Activated naive CD4-positive, alpha-beta T cell treated with anti-CD3 and anti-CD28 coated beads for 36 hours (primary cell): ENCODE measurements at regions not wholly inside any gene's neighbourhood (a gene's known extent, or its start where the extent isn't known, plus 50 kb on each side); places are given as distances from the start of the nearest gene placed in this dataset.

ENCODE experiments used
- CTCF ChIA-PET: fragments of 350-600 bp; sonication (Branson Sonifier 250); formaldehyde crosslinking; loops from one replicate; lab custom pipeline; 2021; ENCODE audit warnings: antibody characterized with exemption; lab: Charles Lee
- DNase-seq: peaks from one replicate; pipeline ENCODE4 v3.0.0-alpha.2; 2020
- H3K27ac Mint-ChIP-seq: one replicate; pipeline ENCODE4 v1.8.0; 2021; ENCODE audit warnings: mild to moderate bottlenecking, mixed read lengths
- H3K27me3 Mint-ChIP-seq: one replicate; pipeline ENCODE4 v1.8.0; 2021; ENCODE audit warnings: low read depth, mixed read lengths
- H3K36me3 Mint-ChIP-seq: one replicate; pipeline ENCODE4 v1.8.0; 2021; ENCODE audit warnings: low read depth, mixed read lengths
- H3K4me1 Mint-ChIP-seq: one replicate; pipeline ENCODE4 v1.8.0; 2021; ENCODE audit warnings: low read depth, mixed read lengths
- H3K4me3 Mint-ChIP-seq: one replicate; pipeline ENCODE4 v1.8.0; 2021; ENCODE audit warnings: mild to moderate bottlenecking, moderate library complexity, mixed read lengths
- H3K9me3 Mint-ChIP-seq: one replicate; pipeline ENCODE4 v1.8.0; 2021; ENCODE audit warnings: mixed read lengths
- intact Hi-C: fragments of 100-400 bp; cut with micrococcal nuclease; formaldehyde crosslinking; loops from one replicate; pipeline ENCODE4 v1.15.1; 2023

- H3K27me3 Mint-ChIP-seq, result peaks cover 15% of the 10 kb centered on the region
- intact Hi-C loops, result no loop called here
- H3K4me3 Mint-ChIP-seq, result no peak overlapping the region
- no peak for DNase-seq
- H3K4me1 Mint-ChIP-seq, result no peaks in the 10 kb centered on the region
- no peak overlapping the region for H3K27ac Mint-ChIP-seq
- no peaks in the 10 kb centered on the region for H3K36me3 Mint-ChIP-seq
- H3K9me3 Mint-ChIP-seq, result no peaks in the 10 kb centered on the region
- CTCF ChIA-PET, result no interaction called here
Observed at GRCh38 chr21:40938078-40938477, 91.1 kb upstream of the DSCAM start.

GRCh38 chr21:40938611-40939010, 91.7 kb upstream of the DSCAM start:
- intact Hi-C loops, result no loop called here
- no peaks in the 10 kb centered on the region for H3K4me1 Mint-ChIP-seq

GRCh38 chr21:40947713-40948112, 100.8 kb upstream of the DSCAM start:
- Mint-ChIP-seq H3K4me3 (no peak overlapping the region), H3K27ac (no peak overlapping the region), H3K36me3 (no peaks in the 10 kb centered on the region), H3K9me3 (peaks cover 11% of the 10 kb centered on the region), H3K4me1 (no peaks in the 10 kb centered on the region), H3K27me3 (peaks cover 3% of the 10 kb centered on the region)
- intact Hi-C loops, result no loop called here
- no peak for DNase-seq
- CTCF ChIA-PET, result no interaction called here

More at GRCh38 chr21:40938611-40939010, 91.7 kb upstream of the DSCAM start:
- Mint-ChIP-seq H3K27ac (no peak overlapping the region), H3K36me3 (no peaks in the 10 kb centered on the region), H3K9me3 (no peaks in the 10 kb centered on the region), H3K4me3 (no peak overlapping the region), H3K27me3 (peaks cover 15% of the 10 kb centered on the region)
- DNase-seq, result no peak
- CTCF ChIA-PET, result no interaction called here

GRCh38 chr21:40950970-40951369, 104.0 kb upstream of the DSCAM start:
- Mint-ChIP-seq H3K4me1 (no peaks in the 10 kb centered on the region), H3K4me3 (no peak overlapping the region), H3K36me3 (no peaks in the 10 kb centered on the region), H3K27me3 (no peaks in the 10 kb centered on the region), H3K9me3 (peaks cover 2% of the 10 kb centered on the region), H3K27ac (no peak overlapping the region)
- CTCF ChIA-PET, result no interaction called here
- DNase-seq, result no peak
- intact Hi-C loops, result no loop called here

- no peaks in the 10 kb centered on the region for H3K4me1 Mint-ChIP-seq
- no peak overlapping the region for H3K27ac Mint-ChIP-seq
- CTCF ChIA-PET, result no interaction called here
- H3K4me3 Mint-ChIP-seq, result no peak overlapping the region
- H3K9me3 Mint-ChIP-seq, result peaks cover 2% of the 10 kb centered on the region
- peaks cover 7% of the 10 kb centered on the region for H3K27me3 Mint-ChIP-seq
- H3K36me3 Mint-ChIP-seq, result no peaks in the 10 kb centered on the region
- DNase-seq, result no peak
- intact Hi-C loops, result no loop called here
Observed at GRCh38 chr21:40952551-40953323, 105.8 kb upstream of the DSCAM start.

- Mint-ChIP-seq H3K4me3 (no peak overlapping the region), H3K9me3 (peaks cover 3% of the 10 kb centered on the region), H3K4me1 (no peaks in the 10 kb centered on the region), H3K36me3 (no peaks in the 10 kb centered on the region), H3K27ac (no peak overlapping the region), H3K27me3 (peaks cover 10% of the 10 kb centered on the region)
- intact Hi-C loops, result no loop called here
- DNase-seq, result no peak
- CTCF ChIA-PET, result interaction anchor here (1.2 kb wide), 1 partner anchor 11 kb away, joined by 5 read pairs; no protein-coding TSS in a partner anchor
Observed at GRCh38 chr21:40964691-40965090, 117.7 kb upstream of the DSCAM start.

GRCh38 chr21:40967771-40968170, 120.8 kb upstream of the DSCAM start:
- no peaks in the 10 kb centered on the region for H3K4me1 Mint-ChIP-seq
- intact Hi-C loops, result no loop called here
- CTCF ChIA-PET, result no interaction called here
- no peak for DNase-seq
- H3K36me3 Mint-ChIP-seq, result no peaks in the 10 kb centered on the region
- no peak overlapping the region for H3K27ac Mint-ChIP-seq
- H3K4me3 Mint-ChIP-seq, result no peak overlapping the region
- H3K9me3 Mint-ChIP-seq, result no peaks in the 10 kb centered on the region
- H3K27me3 Mint-ChIP-seq, result peaks cover 13% of the 10 kb centered on the region

GRCh38 chr21:40972151-40972550, 125.2 kb upstream of the DSCAM start:
- Mint-ChIP-seq H3K4me1 (no peaks in the 10 kb centered on the region), H3K9me3 (no peaks in the 10 kb centered on the region), H3K36me3 (no peaks in the 10 kb centered on the region), H3K4me3 (no peak overlapping the region), H3K27ac (no peak overlapping the region), H3K27me3 (peaks cover 8% of the 10 kb centered on the region)
- CTCF ChIA-PET, result no interaction called here
- intact Hi-C loops, result no loop called here
- DNase-seq, result no peak

- intact Hi-C loops, result no loop called here
- CTCF ChIA-PET, result interaction anchor here (1.2 to 1.3 kb wide), 2 partner anchors 12 to 14 kb away, joined by 3 to 5 read pairs; no protein-coding TSS in a partner anchor
- DNase-seq, result no peak
- no peak overlapping the region for H3K4me3 Mint-ChIP-seq
- H3K27me3 Mint-ChIP-seq, result no peaks in the 10 kb centered on the region
- H3K9me3 Mint-ChIP-seq, result peaks cover 8% of the 10 kb centered on the region
- H3K27ac Mint-ChIP-seq, result no peak overlapping the region
- H3K4me1 Mint-ChIP-seq, result no peaks in the 10 kb centered on the region
- H3K36me3 Mint-ChIP-seq, result no peaks in the 10 kb centered on the region
Observed at GRCh38 chr21:40976198-40977109, 129.5 kb upstream of the DSCAM start.

- Mint-ChIP-seq H3K9me3 (peaks cover 10% of the 10 kb centered on the region), H3K27me3 (peaks cover 11% of the 10 kb centered on the region), H3K4me1 (no peaks in the 10 kb centered on the region), H3K4me3 (no peak overlapping the region), H3K36me3 (no peaks in the 10 kb centered on the region), H3K27ac (no peak overlapping the region)
- intact Hi-C loops, result no loop called here
- DNase-seq, result no peak
- CTCF ChIA-PET, result no interaction called here
Observed at GRCh38 chr21:40985370-40985769, 138.4 kb upstream of the DSCAM start.

GRCh38 chr21:40990366-40990765, 143.4 kb upstream of the DSCAM start:
- CTCF ChIA-PET, result no interaction called here
- no peak overlapping the region for H3K27ac Mint-ChIP-seq
- no peak for DNase-seq
- H3K36me3 Mint-ChIP-seq, result no peaks in the 10 kb centered on the region
- H3K9me3 Mint-ChIP-seq, result no peaks in the 10 kb centered on the region
- H3K4me1 Mint-ChIP-seq, result no peaks in the 10 kb centered on the region
- no peak overlapping the region for H3K4me3 Mint-ChIP-seq
- peaks cover under 1% of the 10 kb centered on the region for H3K27me3 Mint-ChIP-seq
- intact Hi-C loops, result no loop called here

- CTCF ChIA-PET, result no interaction called here
- intact Hi-C loops, result no loop called here
- Mint-ChIP-seq H3K9me3 (peaks cover 10% of the 10 kb centered on the region), H3K27me3 (no peaks in the 10 kb centered on the region), H3K4me3 (no peak overlapping the region), H3K27ac (no peak overlapping the region), H3K36me3 (peaks cover 2% of the 10 kb centered on the region), H3K4me1 (no peaks in the 10 kb centered on the region)
- no peak for DNase-seq
Observed at GRCh38 chr21:40997831-40998230, 150.9 kb upstream of the DSCAM start.
